AG04450 (cell line): ENCODE measurements at regions not wholly inside any gene's neighbourhood (a gene's known extent, or its start where the extent isn't known, plus 50 kb on each side); places are given as distances from the start of the nearest gene placed in this dataset.

Experiments
- CTCF ChIA-PET: fragments of 300-600, 350-600 bp; formaldehyde crosslinking; extraction: SDS; loops from one replicate; lab custom pipeline; 2022; ENCODE audit warnings: antibody characterized with exemption, inconsistent platforms; lab: Charles Lee
- POLR2A ChIA-PET: fragments of 350-600 bp; formaldehyde crosslinking; extraction: SDS; loops from one replicate; lab custom pipeline; 2021; ENCODE audit warnings: antibody characterized with exemption, inconsistent platforms; lab: Yijun Ruan, JAX
- DNase-seq: peaks from one replicate; pipeline ENCODE4 v3.0.0-alpha.2; 2011; ENCODE audit warnings: low read depth, low spot score
- H3K27ac ChIP-seq: one replicate; pipeline ENCODE4 v1.5.1; 2012; ENCODE audit warnings: low read depth, low read length, control low read depth
- H3K27me3 ChIP-seq: one replicate; pipeline ENCODE4 v1.6.0; 2012; ENCODE audit warnings: low read length; ENCODE audit not compliant: control insufficient read depth, insufficient read depth
- H3K4me3 ChIP-seq: 2 replicates; pipeline ENCODE4 v1.5.1; 2011; ENCODE audit warnings: mild to moderate bottlenecking, low read depth, low read length, control low read depth
- H3K9me3 ChIP-seq: 2 replicates; pipeline ENCODE4 v1.5.1; 2012; ENCODE audit warnings: low read length; ENCODE audit not compliant: control insufficient read depth, insufficient read depth
- TF ChIP-seq, protein P1 (sequence below): IDR thresholded peaks from 2 replicates; pipeline ENCODE4 v1.5.1; 2011; ENCODE audit warnings: low read depth, low read length, control low read depth, inconsistent platforms

DNA sequence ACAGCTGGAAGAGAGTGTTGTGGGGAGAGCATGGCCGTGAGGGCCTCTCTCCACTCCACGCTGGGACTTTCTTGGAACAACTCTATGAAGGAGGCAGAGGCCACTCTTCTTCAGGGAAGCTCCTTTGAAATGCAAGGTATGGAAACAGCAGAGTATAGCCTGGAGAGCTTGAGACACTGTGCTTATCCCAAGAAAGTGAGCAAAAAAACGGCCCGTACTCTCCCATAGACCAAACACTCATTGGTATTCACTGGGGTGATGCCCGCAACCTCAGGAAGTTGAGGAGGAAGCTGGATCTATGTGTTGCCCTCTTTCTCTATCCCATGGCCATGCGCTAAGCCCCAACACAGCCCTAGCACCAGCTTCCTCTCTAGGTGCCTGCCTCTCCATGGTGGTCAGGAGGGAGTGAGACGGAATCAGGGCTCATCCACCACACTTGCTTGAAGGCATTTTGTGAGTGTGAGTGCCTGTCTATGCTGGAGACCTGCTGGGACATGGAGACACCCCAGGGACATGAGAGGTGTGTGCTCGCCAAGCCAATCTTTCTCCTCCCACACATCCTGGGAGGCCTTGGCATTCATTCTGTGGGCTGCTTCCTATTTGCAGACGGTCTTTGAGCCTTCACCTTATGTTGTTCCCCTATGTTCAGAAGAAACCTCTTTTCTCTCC, 616.6 kb downstream of the IRX1 start:
- no peak for DNase-seq
- Histone ChIP-seq H3K9me3 (peaks cover 39% of the 10 kb centered on the region), H3K27me3 (no peaks in the 10 kb centered on the region), H3K4me3 (no peak overlapping the region), H3K27ac (no peak overlapping the region)
- CTCF ChIA-PET: no interaction called here
- TF ChIP-seq, protein P1, sequence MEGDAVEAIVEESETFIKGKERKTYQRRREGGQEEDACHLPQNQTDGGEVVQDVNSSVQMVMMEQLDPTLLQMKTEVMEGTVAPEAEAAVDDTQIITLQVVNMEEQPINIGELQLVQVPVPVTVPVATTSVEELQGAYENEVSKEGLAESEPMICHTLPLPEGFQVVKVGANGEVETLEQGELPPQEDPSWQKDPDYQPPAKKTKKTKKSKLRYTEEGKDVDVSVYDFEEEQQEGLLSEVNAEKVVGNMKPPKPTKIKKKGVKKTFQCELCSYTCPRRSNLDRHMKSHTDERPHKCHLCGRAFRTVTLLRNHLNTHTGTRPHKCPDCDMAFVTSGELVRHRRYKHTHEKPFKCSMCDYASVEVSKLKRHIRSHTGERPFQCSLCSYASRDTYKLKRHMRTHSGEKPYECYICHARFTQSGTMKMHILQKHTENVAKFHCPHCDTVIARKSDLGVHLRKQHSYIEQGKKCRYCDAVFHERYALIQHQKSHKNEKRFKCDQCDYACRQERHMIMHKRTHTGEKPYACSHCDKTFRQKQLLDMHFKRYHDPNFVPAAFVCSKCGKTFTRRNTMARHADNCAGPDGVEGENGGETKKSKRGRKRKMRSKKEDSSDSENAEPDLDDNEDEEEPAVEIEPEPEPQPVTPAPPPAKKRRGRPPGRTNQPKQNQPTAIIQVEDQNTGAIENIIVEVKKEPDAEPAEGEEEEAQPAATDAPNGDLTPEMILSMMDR: no peak
- POLR2A ChIA-PET: no interaction called here

GRCh38 chr5:4212981-4213819, 617.6 kb downstream of the IRX1 start:
- H3K27me3 ChIP-seq: no peaks in the 10 kb centered on the region
- CTCF ChIA-PET: no interaction called here
- TF ChIP-seq, protein P1: no peak
- DNase-seq: no peak
- H3K4me3 ChIP-seq: no peak overlapping the region
- POLR2A ChIA-PET: no interaction called here
- H3K9me3 ChIP-seq: peaks cover 33% of the 10 kb centered on the region
- no peak overlapping the region for H3K27ac ChIP-seq

DNA sequence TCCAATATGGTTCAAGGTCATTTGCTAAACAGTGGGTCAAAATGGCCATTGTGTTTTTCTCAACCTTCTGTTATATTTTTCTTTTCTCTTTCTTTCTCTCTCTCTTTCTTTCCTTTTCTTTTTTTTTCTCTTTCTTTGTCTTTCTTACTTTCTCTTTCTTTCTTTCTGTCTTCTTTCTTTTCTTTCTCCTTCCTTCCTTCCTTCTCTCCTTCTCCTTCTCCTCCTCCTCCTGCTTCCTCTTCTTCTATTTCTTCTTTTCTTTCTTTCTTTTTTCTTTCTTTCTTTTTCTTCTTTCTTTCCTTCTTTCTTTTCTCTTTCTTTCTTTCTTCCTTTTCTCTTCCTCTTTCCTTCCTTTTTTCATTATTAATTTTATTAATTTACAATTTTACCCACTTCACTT, 619.5 kb downstream of the IRX1 start:
- TF ChIP-seq, protein P1: no peak

DNA sequence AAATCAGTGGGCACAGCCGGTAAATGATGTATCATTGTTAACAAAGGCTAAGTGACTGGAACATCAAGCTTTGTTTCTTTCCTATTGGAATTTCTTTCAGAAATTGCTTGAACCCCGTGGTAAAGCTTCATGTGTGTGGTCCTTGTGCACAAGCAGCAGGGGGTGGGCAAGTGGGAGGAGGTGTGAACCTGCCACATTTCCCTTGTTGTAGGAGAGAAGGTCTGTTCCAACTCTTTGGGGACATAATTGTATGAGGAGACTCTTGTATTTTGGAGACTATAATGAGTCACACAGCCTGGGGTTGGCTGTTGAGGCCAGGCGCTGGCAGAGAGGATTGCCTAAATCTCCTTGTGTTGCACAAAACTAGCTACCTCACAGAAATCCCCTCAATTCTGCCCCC, 620.5 kb downstream of the IRX1 start:
- POLR2A ChIA-PET: no interaction called here
- Histone ChIP-seq H3K27me3 (no peaks in the 10 kb centered on the region), H3K4me3 (no peak overlapping the region), H3K27ac (no peak overlapping the region), H3K9me3 (peaks cover 31% of the 10 kb centered on the region)
- no peak for DNase-seq
- CTCF ChIA-PET: no interaction called here
- TF ChIP-seq, protein P1: no peak

More for the DNA sequence above, 619.5 kb downstream of the IRX1 start:
- Histone ChIP-seq H3K9me3 (peaks cover 32% of the 10 kb centered on the region), H3K27ac (no peak overlapping the region), H3K4me3 (no peak overlapping the region), H3K27me3 (no peaks in the 10 kb centered on the region)
- POLR2A ChIA-PET: no interaction called here
- CTCF ChIA-PET: no interaction called here
- no peak for DNase-seq

DNA sequence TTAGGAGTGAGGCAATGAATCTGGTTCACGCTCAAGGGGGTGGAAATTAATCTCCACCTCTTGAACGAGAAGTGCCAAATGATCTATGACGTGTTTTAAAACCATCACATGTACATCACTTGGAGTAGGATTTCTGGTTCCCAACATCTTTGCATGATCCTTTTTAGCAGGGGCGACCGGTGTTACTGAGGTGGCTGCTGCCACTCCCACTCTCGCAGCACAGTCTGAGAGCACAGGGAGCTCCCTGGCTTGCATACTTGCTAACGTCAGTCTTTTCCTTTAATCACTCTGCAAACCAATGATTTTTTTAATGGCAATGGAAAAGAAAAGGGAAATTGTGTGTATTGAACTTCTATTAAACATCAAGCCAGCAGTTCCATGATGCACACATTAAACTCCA, 624.4 kb downstream of the IRX1 start:
- DNase-seq: no peak
- ChIA-PET CTCF (no interaction called here), POLR2A (no interaction called here)
- H3K27ac ChIP-seq: no peak overlapping the region
- TF ChIP-seq, protein P1: no peak
- H3K4me3 ChIP-seq: no peak overlapping the region
- H3K9me3 ChIP-seq: peaks cover 49% of the 10 kb centered on the region
- H3K27me3 ChIP-seq: no peaks in the 10 kb centered on the region
